Liver (tissue), 8 donors: ENCODE measurements at regions not wholly inside any gene's neighbourhood (a gene's known extent, or its start where the extent isn't known, plus 50 kb on each side); places are given as distances from the start of the nearest gene placed in this dataset.

Source experiments
- DNase-seq: peaks from one replicate; pipeline ENCODE4 v3.0.0-alpha.2; 2017; ENCODE audit warnings: low spot score
- H3K27ac ChIP-seq, 2 donors: one replicate each; pipeline ENCODE4 v1.7.0; 2013; ENCODE audit warnings: inconsistent platforms in 2 of 2, low read length in 2 of 2, control low read depth in 1 of 2, low read depth in 1 of 2, mild to moderate bottlenecking in 1 of 2
- H3K27me3 ChIP-seq, 4 donors: one replicate each; pipeline versions ENCODE4 v1.6.1 to v1.7.0; 2013; ENCODE audit warnings: low read length in 3 of 4, inconsistent platforms in 1 of 4, mild to moderate bottlenecking in 1 of 4, moderate library complexity in 1 of 4; ENCODE audit not compliant: control insufficient read depth in 4 of 4, insufficient read depth in 4 of 4
- H3K36me3 ChIP-seq, 4 donors: one replicate each; pipeline versions ENCODE4 v1.6.1 to v1.7.0; 2013; ENCODE audit warnings: low read length in 3 of 4, mild to moderate bottlenecking in 3 of 4, low read depth in 1 of 4, moderate library complexity in 1 of 4; ENCODE audit not compliant: control insufficient read depth in 4 of 4, insufficient read depth in 3 of 4
- H3K4me1 ChIP-seq, 4 donors: one replicate each; pipeline versions ENCODE4 v1.6.1 to v1.7.0; 2013; ENCODE audit warnings: low read length in 3 of 4, mild to moderate bottlenecking in 3 of 4, moderate library complexity in 1 of 4; ENCODE audit not compliant: control insufficient read depth in 4 of 4, insufficient read depth in 4 of 4
- H3K4me3 ChIP-seq, 3 donors: one replicate each; pipeline versions ENCODE4 v1.6.1 to v1.7.0; 2013; ENCODE audit warnings: low read length in 3 of 3, control low read depth in 1 of 3, low read depth in 1 of 3, mild to moderate bottlenecking in 1 of 3
- H3K9ac ChIP-seq, 2 donors: one replicate each; pipeline ENCODE4 v1.7.0; 2013; ENCODE audit warnings: low read length in 2 of 2, mild to moderate bottlenecking in 2 of 2, moderate library complexity in 2 of 2, control low read depth in 1 of 2, low read depth in 1 of 2
- H3K9me3 ChIP-seq, 4 donors: one replicate each; pipeline versions ENCODE4 v1.6.1 to v1.7.0; 2013; ENCODE audit warnings: low read length in 3 of 4; ENCODE audit not compliant: control insufficient read depth in 4 of 4
- CTCF ChIP-seq: fragments of 150-350 bp; IDR thresholded peaks from 2 replicates; pipeline ENCODE4 v1.5.1; 2017; ENCODE audit warnings: improper control_type of control experiment, low read depth, low read length; ENCODE audit not compliant: missing input control
- FOXA2 ChIP-seq: IDR thresholded peaks from 2 replicates; pipeline ENCODE4 v1.6.1; 2016; ENCODE audit warnings: antibody characterized with exemption
- HNF4A ChIP-seq, 2 donors: conservative IDR thresholded peaks; 2 replicates each; pipeline ENCODE4 v1.6.1; 2016; ENCODE audit warnings: antibody characterized with exemption in 2 of 2, mild to moderate bottlenecking in 2 of 2
- HNF4G ChIP-seq: IDR thresholded peaks from 2 replicates; pipeline ENCODE4 v1.6.1; 2016; ENCODE audit warnings: antibody characterized with exemption
- JUND ChIP-seq, 2 donors: IDR thresholded peaks; 2 replicates each; pipeline ENCODE4 v1.6.1; 2016; ENCODE audit warnings: antibody characterized with exemption in 2 of 2
- REST ChIP-seq: IDR thresholded peaks from 2 replicates; pipeline ENCODE4 v1.6.1; 2016; ENCODE audit warnings: antibody characterized with exemption, mild to moderate bottlenecking
- RXRA ChIP-seq, 2 donors: IDR thresholded peaks; 2 replicates each; pipeline ENCODE4 v1.6.1; 2017 to 2018; ENCODE audit warnings: antibody characterized with exemption in 2 of 2, mild to moderate bottlenecking in 1 of 2
- SP1 ChIP-seq: IDR thresholded peaks from 2 replicates; pipeline ENCODE4 v1.6.1; 2018; ENCODE audit warnings: antibody characterized with exemption, mild to moderate bottlenecking
- TAF1 ChIP-seq: conservative IDR thresholded peaks from 2 replicates; pipeline ENCODE4 v1.6.1; 2016; ENCODE audit warnings: antibody characterized with exemption, mild to moderate bottlenecking
- YY1 ChIP-seq: IDR thresholded peaks from 2 replicates; pipeline ENCODE4 v1.6.1; 2016; ENCODE audit warnings: antibody characterized with exemption, mild to moderate bottlenecking
- WGBS: extraction: QIAGEN DNeasy Blood & Tissue Kit; methylation state at CpG from one replicate; pipeline ENCODE4 v1.1.7; 2013; 5-methylcytosine and 5-hydroxymethylcytosine counted together
- TF ChIP-seq, protein P1 (sequence below): IDR thresholded peaks from 2 replicates; pipeline ENCODE4 v1.6.1; 2016; ENCODE audit warnings: antibody characterized with exemption
- TF ChIP-seq, protein P2 (sequence below): IDR thresholded peaks from 2 replicates; pipeline ENCODE4 v1.6.1; 2016; ENCODE audit warnings: antibody characterized with exemption
- donor health status: healthy.
- donor health status: healthy.
- donor health status: healthy.
- donor health status: healthy.
- donor health status: healthy.

- Histone ChIP-seq H3K9ac (no peak overlapping the region), H3K4me1 (no peaks in the 10 kb centered on the region), H3K36me3 (no peaks in the 10 kb centered on the region), H3K9me3 (no peaks in the 10 kb centered on the region), H3K4me3 (no peak overlapping the region), H3K27me3 (no peaks in the 10 kb centered on the region), H3K27ac (no peak overlapping the region)
- DNase-seq = no peak
- TF ChIP-seq SP1 (no peak), TAF1 (no peak), YY1 (no peak), HNF4G (no peak), HNF4A (conservative IDR thresholded peaks at IDR 0.05) (no peak), FOXA2 (no peak), REST (no peak), CTCF (no peak), RXRA (IDR thresholded peaks at IDR 0.05) (no peak)
- TF ChIP-seq, protein P1, sequence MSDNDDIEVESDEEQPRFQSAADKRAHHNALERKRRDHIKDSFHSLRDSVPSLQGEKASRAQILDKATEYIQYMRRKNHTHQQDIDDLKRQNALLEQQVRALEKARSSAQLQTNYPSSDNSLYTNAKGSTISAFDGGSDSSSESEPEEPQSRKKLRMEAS = no peak
These were observed 287.4 kb downstream of the C7orf25 start for GRCh38 chr7:42624471-42624870.

GRCh38 chr7:42621543-42622219 is 290.2 kb downstream of the C7orf25 start:
- no peaks in the 10 kb centered on the region for H3K4me1 ChIP-seq
- H3K27me3 ChIP-seq = no peaks in the 10 kb centered on the region
- DNase-seq = no peak
- WGBS = 85% methylated on average over 3 of the region's 3 CpGs
- no peak overlapping the region for H3K9ac ChIP-seq
- H3K4me3 ChIP-seq = no peak overlapping the region
- no peaks in the 10 kb centered on the region for H3K36me3 ChIP-seq
- no peak for TF ChIP-seq YY1
- TF ChIP-seq FOXA2 = no peak
- TF ChIP-seq REST = no peak
- no peak for TF ChIP-seq JUND (IDR thresholded peaks at IDR 0.05)
- TF ChIP-seq, protein P2, sequence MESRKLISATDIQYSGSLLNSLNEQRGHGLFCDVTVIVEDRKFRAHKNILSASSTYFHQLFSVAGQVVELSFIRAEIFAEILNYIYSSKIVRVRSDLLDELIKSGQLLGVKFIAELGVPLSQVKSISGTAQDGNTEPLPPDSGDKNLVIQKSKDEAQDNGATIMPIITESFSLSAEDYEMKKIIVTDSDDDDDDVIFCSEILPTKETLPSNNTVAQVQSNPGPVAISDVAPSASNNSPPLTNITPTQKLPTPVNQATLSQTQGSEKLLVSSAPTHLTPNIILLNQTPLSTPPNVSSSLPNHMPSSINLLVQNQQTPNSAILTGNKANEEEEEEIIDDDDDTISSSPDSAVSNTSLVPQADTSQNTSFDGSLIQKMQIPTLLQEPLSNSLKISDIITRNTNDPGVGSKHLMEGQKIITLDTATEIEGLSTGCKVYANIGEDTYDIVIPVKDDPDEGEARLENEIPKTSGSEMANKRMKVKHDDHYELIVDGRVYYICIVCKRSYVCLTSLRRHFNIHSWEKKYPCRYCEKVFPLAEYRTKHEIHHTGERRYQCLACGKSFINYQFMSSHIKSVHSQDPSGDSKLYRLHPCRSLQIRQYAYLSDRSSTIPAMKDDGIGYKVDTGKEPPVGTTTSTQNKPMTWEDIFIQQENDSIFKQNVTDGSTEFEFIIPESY = no peak
- TF ChIP-seq HNF4A (conservative IDR thresholded peaks at IDR 0.05) = no peak
- no peak for TF ChIP-seq CTCF
- no peak overlapping the region for H3K27ac ChIP-seq
- H3K9me3 ChIP-seq = no peaks in the 10 kb centered on the region
